HEK293T (cell line): ENCODE measurements at regions not wholly inside any gene's neighbourhood (a gene's known extent, or its start where the extent isn't known, plus 50 kb on each side); places are given as distances from the start of the nearest gene placed in this dataset.
"Not testable (repeated sequence)": the region's sequence is repeated elsewhere in the genome, so short reads cannot be mapped to it uniquely, and the experiment has no call there.

ENCODE experiments used
- CTCF ChIA-PET: fragments of 350-600 bp; formaldehyde crosslinking; extraction: SDS; loops from one replicate; lab custom pipeline; 2021; ENCODE audit warnings: antibody characterized with exemption, inconsistent platforms; lab: Yijun Ruan, JAX
- POLR2A ChIA-PET: fragments of 350-600 bp; formaldehyde crosslinking; extraction: SDS; loops from one replicate; lab custom pipeline; 2020; ENCODE audit warnings: antibody characterized with exemption, inconsistent platforms; lab: Yijun Ruan, JAX
- DNase-seq: peaks from one replicate; pipeline ENCODE4 v3.0.0; 2012; ENCODE audit warnings: mixed read lengths; ENCODE audit errors: extremely low spot score
- ARNT ChIP-seq: fragments of 450-650 bp; IDR thresholded peaks from 2 replicates; pipeline ENCODE4 v1.6.1; 2017; ENCODE audit warnings: mild to moderate bottlenecking
- BHLHE40 ChIP-seq: fragments of 450-650 bp; IDR thresholded peaks from 2 replicates; pipeline ENCODE4 v1.6.1; 2016; ENCODE audit warnings: mild to moderate bottlenecking, moderate library complexity, borderline replicate concordance
- CTBP1 ChIP-seq: fragments of 450-650 bp; IDR thresholded peaks from 2 replicates; pipeline ENCODE4 v1.6.1; 2016; ENCODE audit warnings: borderline replicate concordance
- ELF4 ChIP-seq: fragments of 450-650 bp; IDR thresholded peaks from 2 replicates; pipeline ENCODE4 v1.6.1; 2017; ENCODE audit warnings: antibody characterized with exemption
- FOXA1 ChIP-seq: fragments of 450-650 bp; IDR thresholded peaks from 2 replicates; pipeline ENCODE4 v1.6.1; 2016; ENCODE audit warnings: mild to moderate bottlenecking
- FOXK2 ChIP-seq: fragments of 450-650 bp; IDR thresholded peaks from 2 replicates; pipeline ENCODE4 v1.6.1; 2016; ENCODE audit warnings: mild to moderate bottlenecking
- FOXM1 ChIP-seq: fragments of 450-650 bp; IDR thresholded peaks from 2 replicates; pipeline ENCODE4 v1.6.1; 2017; ENCODE audit warnings: mild to moderate bottlenecking, borderline replicate concordance
- HDGF ChIP-seq: fragments of 450-650 bp; IDR thresholded peaks from 2 replicates; pipeline ENCODE4 v1.6.1; 2017; ENCODE audit warnings: antibody characterized with exemption, borderline replicate concordance
- L3MBTL2 ChIP-seq: fragments of 450-650 bp; conservative IDR thresholded peaks from 2 replicates; pipeline ENCODE4 v1.6.1; 2016; ENCODE audit warnings: mild to moderate bottlenecking
- LEF1 ChIP-seq: fragments of 450-650 bp; IDR thresholded peaks from 2 replicates; pipeline ENCODE4 v1.6.1; 2017; ENCODE audit warnings: mild to moderate bottlenecking, borderline replicate concordance
- NFRKB ChIP-seq: fragments of 450-650 bp; IDR thresholded peaks from 2 replicates; pipeline ENCODE4 v1.6.1; 2016; ENCODE audit warnings: mild to moderate bottlenecking, moderate library complexity
- SP1 ChIP-seq: fragments of 450-650 bp; IDR thresholded peaks from 2 replicates; pipeline ENCODE4 v1.6.1; 2017
- SUZ12 ChIP-seq: fragments of 450-650 bp; IDR thresholded peaks from 2 replicates; pipeline ENCODE4 v1.6.1; 2016; ENCODE audit warnings: mild to moderate bottlenecking
- TARDBP ChIP-seq: fragments of 450-650 bp; IDR thresholded peaks from 2 replicates; pipeline ENCODE4 v1.6.1; 2016
- ZNF384 ChIP-seq: fragments of 450-650 bp; IDR thresholded peaks from 2 replicates; pipeline ENCODE4 v1.6.1; 2016
- TF ChIP-seq, protein P1 (sequence below): fragments of 450-650 bp; IDR thresholded peaks from 2 replicates; pipeline ENCODE4 v1.6.1; 2016

DNA sequence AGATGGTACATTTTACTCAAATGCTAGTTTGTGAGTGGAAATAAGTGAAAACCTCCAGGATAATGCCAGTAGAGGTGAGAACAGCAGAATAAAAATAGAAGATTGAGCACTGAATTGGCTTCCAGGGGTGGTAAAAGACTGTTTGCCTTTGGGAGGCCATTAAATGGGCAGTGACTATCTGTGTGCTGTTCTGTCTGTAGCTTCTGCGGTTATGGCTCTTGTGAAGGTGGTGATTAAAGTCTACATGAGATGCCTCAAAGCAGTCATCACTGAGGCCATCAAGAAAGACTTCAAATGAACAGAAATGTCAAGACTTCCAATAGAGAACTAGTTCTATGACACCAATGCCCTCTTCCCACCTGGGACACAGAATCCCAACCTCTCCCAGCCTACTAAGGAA lies 108.8 kb downstream of the EFHB start:
- ChIA-PET CTCF (no interaction called here), POLR2A (no interaction called here)
- no peak for TF ChIP-seq L3MBTL2
- no peak for TF ChIP-seq SUZ12
- TF ChIP-seq ZNF384, result no peak
- no peak for TF ChIP-seq BHLHE40
- TF ChIP-seq ELF4, result no peak
- no peak for TF ChIP-seq ARNT
- TF ChIP-seq, protein P1, sequence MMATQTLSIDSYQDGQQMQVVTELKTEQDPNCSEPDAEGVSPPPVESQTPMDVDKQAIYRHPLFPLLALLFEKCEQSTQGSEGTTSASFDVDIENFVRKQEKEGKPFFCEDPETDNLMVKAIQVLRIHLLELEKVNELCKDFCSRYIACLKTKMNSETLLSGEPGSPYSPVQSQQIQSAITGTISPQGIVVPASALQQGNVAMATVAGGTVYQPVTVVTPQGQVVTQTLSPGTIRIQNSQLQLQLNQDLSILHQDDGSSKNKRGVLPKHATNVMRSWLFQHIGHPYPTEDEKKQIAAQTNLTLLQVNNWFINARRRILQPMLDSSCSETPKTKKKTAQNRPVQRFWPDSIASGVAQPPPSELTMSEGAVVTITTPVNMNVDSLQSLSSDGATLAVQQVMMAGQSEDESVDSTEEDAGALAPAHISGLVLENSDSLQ, result no peak
- TF ChIP-seq NFRKB, result no peak
- no peak for TF ChIP-seq FOXM1
- no peak for TF ChIP-seq TARDBP
- no peak for TF ChIP-seq HDGF
- TF ChIP-seq LEF1, result no peak
- no peak for TF ChIP-seq CTBP1
- no peak for TF ChIP-seq FOXK2
- TF ChIP-seq SP1, result no peak
- no peak for TF ChIP-seq FOXA1
- DNase-seq, result no peak

DNA sequence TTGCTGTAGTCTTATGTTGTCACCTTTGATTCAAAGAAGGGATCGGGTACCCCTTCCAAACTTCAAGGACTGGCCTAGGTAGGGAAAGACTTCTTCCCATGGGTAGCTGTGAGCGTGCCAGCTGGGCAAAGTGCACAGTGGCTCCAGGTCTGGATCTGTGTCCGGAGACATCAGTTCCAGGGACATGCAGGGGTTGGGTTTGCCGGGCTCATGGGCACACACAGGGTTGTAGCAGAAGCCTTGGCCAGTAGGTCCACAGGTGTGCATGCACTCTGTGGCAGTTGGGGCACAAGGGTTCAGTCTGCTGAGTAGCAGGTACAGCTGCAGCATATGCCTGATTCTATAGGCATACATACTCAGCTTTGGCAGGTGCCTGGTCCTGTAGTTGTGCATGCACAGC lies 111.2 kb downstream of the EFHB start:
- CTCF ChIA-PET, result no interaction called here

DNA sequence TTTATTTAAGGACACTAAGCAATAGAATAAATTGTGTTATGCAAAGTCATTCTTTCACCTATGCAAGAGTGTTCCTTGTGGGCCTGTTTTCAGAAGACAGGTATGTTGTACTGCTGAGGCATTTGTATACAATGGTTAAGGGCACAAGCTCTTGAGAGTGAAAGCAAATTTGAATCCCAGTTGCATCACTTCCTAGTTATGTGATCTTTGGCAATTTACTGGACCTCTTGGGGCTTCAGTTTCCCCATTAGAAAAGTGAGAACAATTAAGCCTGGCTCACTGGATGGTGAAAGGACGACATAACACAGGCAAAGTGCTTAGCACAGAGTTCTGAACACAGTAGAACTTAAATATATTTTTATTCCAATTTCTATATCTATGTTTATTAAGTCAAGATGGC lies 117.4 kb downstream of the EFHB start:
- DNase-seq, result no peak
- CTCF ChIA-PET, result no interaction called here
- no peak for TF ChIP-seq ARNT
- TF ChIP-seq L3MBTL2, result no peak
- TF ChIP-seq ZNF384, result no peak
- TF ChIP-seq NFRKB, result no peak
- TF ChIP-seq LEF1, result no peak
- TF ChIP-seq SUZ12, result no peak
- TF ChIP-seq SP1, result no peak
- TF ChIP-seq, protein P1, result no peak
- POLR2A ChIA-PET, result no interaction called here

More for the DNA sequence above, 111.2 kb downstream of the EFHB start:
- TF ChIP-seq CTBP1 (no peak), FOXA1 (no peak), ZNF384 (no peak), FOXM1 (no peak), SP1 (no peak), TARDBP (no peak), SUZ12 (no peak), FOXK2 (no peak), LEF1 (no peak), HDGF (no peak)
- TF ChIP-seq, protein P1, result no peak
- POLR2A ChIA-PET, result no interaction called here
- no peak for DNase-seq

DNA sequence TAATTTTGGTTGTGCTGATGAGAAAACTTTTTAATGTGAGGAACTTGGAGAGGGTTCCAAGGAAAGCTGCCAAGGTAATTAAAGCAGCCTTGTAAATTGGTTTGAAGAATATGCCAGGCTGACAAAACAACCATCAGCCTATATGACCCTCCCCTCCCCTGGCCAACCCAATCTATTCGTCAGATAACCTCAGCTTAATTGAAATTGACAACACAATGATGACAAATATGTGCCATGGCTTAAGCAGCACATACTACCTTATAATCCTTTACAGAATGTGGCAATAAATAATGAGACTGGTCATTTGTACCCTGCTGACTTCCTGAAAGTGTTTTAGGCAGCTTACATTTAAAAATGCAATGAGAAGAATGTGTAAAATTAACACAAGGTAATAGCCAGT lies 118.2 kb downstream of the EFHB start:
- no peak for DNase-seq
- ChIA-PET POLR2A (no interaction called here), CTCF (no interaction called here)
- TF ChIP-seq FOXK2, result no peak

DNA sequence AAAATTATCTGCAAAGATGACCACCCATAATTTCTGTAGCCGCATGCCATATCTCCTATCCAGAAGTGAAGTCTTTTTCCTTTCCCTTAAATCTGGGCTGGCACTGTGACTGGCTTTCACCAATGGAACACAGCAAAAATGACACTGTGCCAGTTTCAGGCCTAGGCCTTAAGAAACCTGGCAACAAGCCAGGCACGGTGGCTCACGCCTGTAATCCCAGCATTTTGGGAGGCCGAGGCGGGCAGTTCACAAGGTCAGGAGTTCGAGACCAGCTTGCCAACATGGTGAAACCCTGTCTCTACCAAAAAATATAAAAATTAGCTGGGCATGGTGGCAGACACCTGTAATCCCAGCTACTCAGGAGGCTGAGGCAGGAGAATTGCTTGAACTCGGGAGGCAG lies 120.3 kb downstream of the EFHB start:
- CTCF ChIA-PET, POLR2A ChIA-PET, DNase-seq: not testable (repeated sequence)

DNA sequence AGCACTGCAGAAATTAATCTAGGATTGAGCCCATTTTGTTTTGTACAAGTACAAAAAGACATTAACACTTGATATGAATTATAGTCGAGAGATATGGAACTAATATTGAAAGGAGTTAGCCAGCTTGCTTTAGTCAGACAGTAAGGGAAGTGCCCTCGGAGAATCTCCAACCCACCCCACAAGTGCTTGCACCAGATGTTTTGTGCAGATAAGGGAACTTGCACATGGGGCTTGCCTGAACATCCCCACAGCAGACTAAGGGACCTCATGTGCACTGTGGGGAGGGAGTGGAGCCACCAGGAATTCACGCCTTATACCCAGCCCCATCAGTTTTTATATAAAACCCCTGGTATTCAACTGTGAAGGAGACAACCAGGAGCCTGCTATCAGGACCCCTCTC lies 122.3 kb downstream of the EFHB start:
- TF ChIP-seq FOXA1 (no peak), ZNF384 (no peak), BHLHE40 (no peak), NFRKB (no peak)
- TF ChIP-seq, protein P1, result no peak
- DNase-seq, result no peak
- CTCF ChIA-PET, result no interaction called here
- POLR2A ChIA-PET, result no interaction called here

DNA sequence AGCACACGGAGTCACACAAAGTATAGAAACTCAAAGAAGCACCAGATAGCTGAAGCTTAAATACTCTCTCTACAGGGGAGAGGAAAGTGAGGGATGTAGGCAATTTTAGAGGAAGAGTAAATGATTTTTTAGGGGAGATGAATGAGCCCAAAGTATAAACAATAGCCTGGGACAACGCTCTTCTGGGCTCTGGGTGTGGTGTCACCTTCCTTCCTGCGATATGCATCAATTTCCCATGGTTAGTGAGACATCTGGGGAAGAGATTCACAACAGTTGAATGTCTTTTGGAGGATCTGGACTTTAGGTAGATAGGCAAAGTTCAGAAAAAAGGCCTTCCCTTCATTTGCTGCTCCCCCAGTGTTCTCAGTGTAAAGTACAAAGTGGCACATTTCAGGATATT lies 125.2 kb downstream of the EFHB start:
- POLR2A ChIA-PET, result no interaction called here
- TF ChIP-seq HDGF (no peak), L3MBTL2 (no peak), FOXK2 (no peak), ELF4 (no peak), LEF1 (no peak), TARDBP (no peak), SUZ12 (no peak), BHLHE40 (no peak), FOXM1 (no peak), SP1 (no peak), CTBP1 (no peak)
- TF ChIP-seq, protein P1, result no peak
- no peak for DNase-seq
- CTCF ChIA-PET, result no interaction called here
